HG03095 (cell line): ENCODE measurements at regions not wholly inside any gene's neighbourhood (a gene's known extent, or its start where the extent isn't known, plus 50 kb on each side); places are given as distances from the start of the nearest gene placed in this dataset.
"Not testable (repeated sequence)": the region's sequence is repeated elsewhere in the genome, so short reads cannot be mapped to it uniquely, and the experiment has no call there.

Experiments
- ATAC-seq: cut with Tn5 transposase; IDR thresholded peaks from one replicate; pipeline ENCODE4 v1.9.1; 2021; ENCODE audit warnings: moderate library complexity; ENCODE audit not compliant: unreplicated experiment

- ATAC-seq, result no peak
Observed at GRCh38 chr3:165716592-165716991, 120.6 kb downstream of the BCHE start.

DNA sequence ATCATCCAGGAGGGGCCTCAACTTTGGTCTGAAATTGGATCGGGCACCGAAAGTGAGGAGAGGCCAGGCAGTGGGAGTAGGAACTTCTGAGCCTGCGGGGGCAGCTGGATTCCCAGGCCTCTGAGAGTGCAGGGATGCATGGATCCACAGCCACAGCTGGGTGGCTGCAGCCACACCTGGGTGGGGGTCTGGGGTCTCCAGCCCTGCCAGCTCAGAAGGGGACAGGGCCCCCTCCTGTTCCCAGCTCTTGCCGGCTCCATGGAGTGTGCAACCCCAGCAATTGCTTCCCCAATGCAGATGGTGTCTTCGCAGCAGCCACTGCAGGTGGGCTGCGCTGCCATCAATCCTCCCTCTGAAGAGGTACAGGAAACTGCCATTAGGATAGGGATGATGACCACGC lies 123.7 kb downstream of the BCHE start:
- no peak for ATAC-seq

GRCh38 chr3:165712382-165712781 lies 124.8 kb downstream of the BCHE start:
- ATAC-seq, result no peak

DNA sequence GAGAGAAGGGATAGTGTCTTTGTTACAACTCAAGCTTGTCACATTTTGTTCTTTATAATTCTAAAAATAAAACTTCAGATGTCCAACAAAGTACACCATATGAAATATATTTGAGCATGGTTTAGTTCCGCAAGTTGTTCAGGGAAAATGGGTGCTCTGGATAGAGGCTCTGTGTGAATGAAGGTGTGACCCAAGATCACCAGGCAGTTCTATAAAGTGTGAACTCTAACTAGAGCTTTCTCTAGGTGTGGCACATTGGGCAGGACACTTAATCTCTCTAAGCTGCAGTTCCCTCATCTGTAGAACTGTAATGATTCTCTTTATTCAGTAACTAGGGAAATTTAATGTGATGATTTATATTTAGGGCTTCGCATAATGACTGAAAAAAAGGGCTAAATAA lies 139.3 kb downstream of the BCHE start:
- ATAC-seq, result no peak

GRCh38 chr3:165696496-165696895 lies 140.7 kb downstream of the BCHE start:
- no peak for ATAC-seq

DNA sequence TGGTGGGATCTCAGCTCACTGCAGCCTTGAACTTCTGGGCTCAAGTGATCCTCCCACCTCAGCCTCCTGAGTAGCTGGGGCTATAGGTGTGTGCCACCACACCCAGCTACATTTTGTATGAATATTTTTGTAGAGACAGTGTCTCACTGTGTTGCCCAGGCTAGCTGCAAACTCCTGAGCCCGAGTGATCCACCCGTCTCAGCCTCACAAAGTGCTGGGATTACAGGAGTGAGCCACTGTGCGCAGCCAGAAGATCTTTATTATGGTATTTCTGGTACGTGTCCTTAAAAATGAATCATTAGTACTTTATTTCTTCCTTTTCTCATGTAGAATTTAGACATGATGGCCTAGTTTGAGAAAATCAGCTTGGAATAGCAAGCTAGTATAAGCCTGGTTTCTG lies 153.3 kb downstream of the BCHE start:
- ATAC-seq, result no peak

GRCh38 chr3:165682734-165683133 lies 154.5 kb downstream of the BCHE start:
- no peak for ATAC-seq

DNA sequence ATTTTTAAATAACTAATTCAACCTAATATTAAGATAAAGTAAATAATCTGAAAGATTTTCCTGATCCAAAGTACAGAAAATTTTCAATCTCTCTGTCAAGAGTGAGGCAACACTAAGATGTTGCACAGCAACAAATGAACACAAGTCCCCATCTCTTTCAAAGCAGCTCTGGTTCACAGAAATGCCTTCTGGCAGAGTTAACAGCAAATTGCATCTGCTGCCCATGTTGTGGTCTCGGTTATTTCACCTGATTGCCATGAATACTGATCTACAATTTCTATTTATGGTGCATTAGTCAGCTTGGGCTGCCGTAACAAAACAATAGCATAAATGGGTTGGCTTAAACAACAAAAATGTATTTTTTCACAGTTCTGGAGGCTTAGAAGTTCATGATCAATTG lies 167.3 kb downstream of the BCHE start:
- ATAC-seq, result no peak

DNA sequence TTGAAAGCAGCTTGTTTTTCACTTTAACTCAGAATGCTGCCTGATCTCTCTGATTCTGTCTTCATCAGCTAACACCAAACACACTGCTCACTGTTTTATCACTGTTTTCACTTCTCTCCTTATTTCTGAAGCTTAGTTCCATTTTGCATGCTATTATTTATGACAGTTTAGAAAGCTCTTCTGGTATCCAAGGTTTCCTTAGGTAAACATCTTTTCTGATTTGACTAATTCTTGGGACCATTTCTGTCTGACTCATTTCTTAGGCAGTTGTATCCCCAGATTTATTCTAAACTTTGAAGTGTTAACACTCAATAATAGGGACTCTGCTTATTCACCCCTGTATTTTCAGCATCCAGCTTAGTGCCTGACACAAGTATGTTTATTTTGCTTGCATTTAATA lies 167.7 kb downstream of the BCHE start:
- ATAC-seq, result no peak

- no peak for ATAC-seq
Observed at GRCh38 chr3:165667676-165668075, 169.5 kb downstream of the BCHE start.

GRCh38 chr3:165658027-165658426 lies 179.2 kb downstream of the BCHE start:
- ATAC-seq, result no peak

DNA sequence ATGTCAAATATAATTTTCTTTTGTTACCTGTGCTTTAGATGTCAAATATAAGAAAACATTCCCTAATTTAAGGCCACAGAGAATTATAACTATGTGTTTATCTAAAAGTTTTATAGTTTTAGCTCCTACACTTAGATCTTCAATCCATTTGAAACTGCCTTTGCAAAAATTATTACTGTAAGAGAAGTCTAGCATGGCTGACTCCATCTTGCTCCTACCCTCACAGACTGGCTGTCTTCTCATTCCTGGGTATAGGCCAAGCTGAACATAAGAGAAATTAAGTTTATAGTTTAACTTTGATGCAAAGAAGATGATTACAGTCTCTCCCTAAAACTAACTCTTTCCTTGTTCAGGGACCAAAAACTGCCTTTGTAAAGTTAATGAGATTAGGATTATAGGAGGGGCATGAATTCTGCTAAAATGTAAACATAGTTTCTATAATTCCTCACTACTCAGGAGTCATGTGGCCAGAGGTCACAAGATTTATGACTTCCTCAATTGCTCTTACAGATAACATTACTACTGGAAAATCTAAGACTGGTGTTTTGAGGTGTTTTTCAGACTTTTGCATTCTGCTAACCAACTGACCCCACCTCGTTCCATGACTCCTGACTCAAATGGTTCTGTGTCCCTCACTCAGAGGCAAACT lies 184.0 kb downstream of the BCHE start:
- ATAC-seq, result no peak

DNA sequence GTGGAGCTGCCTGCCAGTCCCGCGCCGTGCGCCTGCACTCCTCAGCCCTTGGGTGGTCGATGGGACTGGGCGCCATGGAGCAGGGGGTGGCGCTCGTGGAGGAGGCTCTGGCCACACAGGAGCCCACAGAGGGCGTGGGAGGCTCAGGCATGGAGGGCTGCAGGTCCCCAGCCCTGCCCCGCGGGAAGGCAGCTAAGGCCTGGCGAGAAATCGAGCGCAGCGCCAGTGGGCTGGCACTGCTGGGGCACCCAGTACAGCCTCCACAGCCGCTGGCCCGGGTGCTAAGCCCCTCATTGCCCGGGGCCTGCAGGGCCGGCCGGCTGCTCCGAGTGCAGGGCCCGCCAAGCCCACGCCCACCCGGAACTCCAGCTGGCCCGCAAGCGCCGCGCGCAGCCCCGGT lies 187.9 kb downstream of the BCHE start:
- ATAC-seq, result not testable (repeated sequence)

GRCh38 chr3:165645191-165645590 lies 192.0 kb downstream of the BCHE start:
- no peak for ATAC-seq

GRCh38 chr3:165644331-165644730 lies 192.9 kb downstream of the BCHE start:
- ATAC-seq, result no peak

GRCh38 chr3:165643425-165643824 lies 193.8 kb downstream of the BCHE start:
- ATAC-seq, result no peak

- ATAC-seq, result no peak
Observed at GRCh38 chr3:165642761-165643420, 194.3 kb downstream of the BCHE start.

- ATAC-seq, result no peak
Observed at GRCh38 chr3:165641569-165642310, 195.5 kb downstream of the BCHE start.

- no peak for ATAC-seq
Observed at GRCh38 chr3:165640970-165641369, 196.3 kb downstream of the BCHE start.

- no peak for ATAC-seq
Observed at GRCh38 chr3:165640031-165640430, 197.2 kb downstream of the BCHE start.

- no peak for ATAC-seq
Observed at GRCh38 chr3:165638034-165638433, 199.2 kb downstream of the BCHE start.

GRCh38 chr3:165636684-165637015 lies 200.6 kb downstream of the BCHE start:
- no peak for ATAC-seq
